Endothelial cell of umbilical vein (primary cell): ENCODE measurements at regions not wholly inside any gene's neighbourhood (a gene's known extent, or its start where the extent isn't known, plus 50 kb on each side); places are given as distances from the start of the nearest gene placed in this dataset.

Source experiments
- CTCF ChIP-seq, 2 donors: IDR thresholded peaks; 1 replicate in 1 of 2; 2 replicates in 1 of 2; pipeline ENCODE4 v1.5.1; 2011; ENCODE audit warnings: low read length in 2 of 2, mild to moderate bottlenecking in 2 of 2, moderate library complexity in 2 of 2, control low read depth in 1 of 2, inconsistent platforms in 1 of 2, low read depth in 1 of 2; ENCODE audit not compliant: insufficient read depth in 1 of 2; ENCODE audit errors: extremely low read depth in 1 of 2
- EZH2 ChIP-seq: IDR thresholded peaks from 2 replicates; pipeline ENCODE4 v1.6.1; 2012; ENCODE audit warnings: borderline replicate concordance, low read depth, mild to moderate bottlenecking, moderate library complexity, low read length, inconsistent platforms; ENCODE audit not compliant: severe bottlenecking
- POLR2A ChIP-seq: IDR thresholded peaks from 2 replicates; pipeline ENCODE4 v1.6.1; 2012; ENCODE audit warnings: low read depth, mild to moderate bottlenecking, control low read depth, low read length
- POLR2AphosphoS5 ChIP-seq: IDR thresholded peaks from 2 replicates; pipeline ENCODE4 v1.6.1; 2012; ENCODE audit warnings: low read depth, mild to moderate bottlenecking, control low read depth, low read length, moderate library complexity; ENCODE audit not compliant: insufficient read depth
- TF ChIP-seq, protein P1 (sequence below): IDR thresholded peaks from 2 replicates; pipeline ENCODE4 v1.6.1; 2011; ENCODE audit not compliant: insufficient read depth, insufficient read length

- no peak for TF ChIP-seq POLR2A
- TF ChIP-seq CTCF (IDR thresholded peaks at IDR 0.05; ENCODE audit: extremely low read depth in 1 of 2, insufficient read depth in 1 of 2, low read depth in 1 of 2, low read length in 2 of 2): no peak
- TF ChIP-seq EZH2: no peak
- no peak for TF ChIP-seq POLR2AphosphoS5
- TF ChIP-seq, protein P1, sequence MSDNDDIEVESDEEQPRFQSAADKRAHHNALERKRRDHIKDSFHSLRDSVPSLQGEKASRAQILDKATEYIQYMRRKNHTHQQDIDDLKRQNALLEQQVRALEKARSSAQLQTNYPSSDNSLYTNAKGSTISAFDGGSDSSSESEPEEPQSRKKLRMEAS: no peak
Measured at GRCh38 chr3:159208050-159208449, 406.2 kb downstream of the MFSD1 start.
